Osteocyte (in vitro differentiated cells): ENCODE measurements at regions not wholly inside any gene's neighbourhood (a gene's known extent, or its start where the extent isn't known, plus 50 kb on each side); places are given as distances from the start of the nearest gene placed in this dataset.

ENCODE experiments used
- DNase-seq: peaks from one replicate; pipeline ENCODE4 v3.0.0; 2021; ENCODE audit warnings: mixed read lengths; ENCODE audit not compliant: unreplicated experiment; ENCODE audit errors: extremely low spot score
- H3K27ac Mint-ChIP-seq: one replicate; pipeline ENCODE4 v1.8.0; 2021; ENCODE audit warnings: mild to moderate bottlenecking, mixed read lengths; ENCODE audit not compliant: unreplicated experiment
- H3K27me3 Mint-ChIP-seq: one replicate; pipeline ENCODE4 v1.8.0; 2021; ENCODE audit warnings: mixed read lengths; ENCODE audit not compliant: unreplicated experiment
- H3K36me3 Mint-ChIP-seq: one replicate; pipeline ENCODE4 v1.8.0; 2021; ENCODE audit warnings: mixed read lengths; ENCODE audit not compliant: unreplicated experiment
- H3K4me1 Mint-ChIP-seq: one replicate; pipeline ENCODE4 v1.8.0; 2021; ENCODE audit warnings: mixed read lengths; ENCODE audit not compliant: unreplicated experiment
- H3K4me3 Mint-ChIP-seq: one replicate; pipeline ENCODE4 v1.8.0; 2021; ENCODE audit warnings: mild to moderate bottlenecking, moderate library complexity, mixed read lengths; ENCODE audit not compliant: unreplicated experiment
- H3K9me3 Mint-ChIP-seq: one replicate; pipeline ENCODE4 v1.8.0; 2021; ENCODE audit warnings: mixed read lengths; ENCODE audit not compliant: unreplicated experiment
- CTCF ChIP-seq: fragments of 200-600 bp; sonication (generic); IDR thresholded peaks from 2 replicates; pipeline ENCODE4 v1.5.0; 2021; ENCODE audit warnings: antibody characterized with exemption, mild to moderate bottlenecking, moderate library complexity

GRCh38 chr1:226495716-226496115 is 52.8 kb upstream of the STUM start:
- Mint-ChIP-seq H3K27ac (no peak overlapping the region), H3K27me3 (peaks cover 34% of the 10 kb centered on the region), H3K36me3 (no peaks in the 10 kb centered on the region), H3K9me3 (no peaks in the 10 kb centered on the region), H3K4me1 (no peaks in the 10 kb centered on the region), H3K4me3 (no peak overlapping the region)
- no peak for TF ChIP-seq CTCF
- peak; percentile 54 for DNase-seq

- Mint-ChIP-seq H3K27me3 (peaks cover 42% of the 10 kb centered on the region), H3K36me3 (no peaks in the 10 kb centered on the region), H3K27ac (no peak overlapping the region), H3K9me3 (no peaks in the 10 kb centered on the region), H3K4me1 (no peaks in the 10 kb centered on the region), H3K4me3 (no peak overlapping the region)
- DNase-seq, result peak; percentile 69
- TF ChIP-seq CTCF, result no peak
Measured at GRCh38 chr1:226496453-226497015, 52.0 kb upstream of the STUM start.

GRCh38 chr1:226497276-226497833 is 51.2 kb upstream of the STUM start:
- H3K27me3 Mint-ChIP-seq, result peaks cover 48% of the 10 kb centered on the region
- no peaks in the 10 kb centered on the region for H3K36me3 Mint-ChIP-seq
- no peak overlapping the region for H3K27ac Mint-ChIP-seq
- no peaks in the 10 kb centered on the region for H3K9me3 Mint-ChIP-seq
- H3K4me1 Mint-ChIP-seq, result no peaks in the 10 kb centered on the region
- no peak overlapping the region for H3K4me3 Mint-ChIP-seq
- TF ChIP-seq CTCF, result no peak
- DNase-seq, result peak; percentile 67

- Mint-ChIP-seq H3K27me3 (peaks cover 55% of the 10 kb centered on the region), H3K36me3 (no peaks in the 10 kb centered on the region), H3K27ac (no peak overlapping the region), H3K4me3 (no peak overlapping the region), H3K4me1 (no peaks in the 10 kb centered on the region), H3K9me3 (no peaks in the 10 kb centered on the region)
- no peak for DNase-seq
- TF ChIP-seq CTCF, result no peak
Measured at GRCh38 chr1:226497991-226498639, 50.4 kb upstream of the STUM start.

- Mint-ChIP-seq H3K4me1 (no peaks in the 10 kb centered on the region), H3K27me3 (peaks cover 54% of the 10 kb centered on the region), H3K9me3 (no peaks in the 10 kb centered on the region), H3K4me3 (no peak overlapping the region), H3K27ac (no peak overlapping the region), H3K36me3 (no peaks in the 10 kb centered on the region)
- no peak for DNase-seq
- TF ChIP-seq CTCF, result no peak
Measured at GRCh38 chr1:226498640-226499008, 49.9 kb upstream of the STUM start.
